ENCODE measurements at regions not wholly inside any gene's neighbourhood (a gene's known extent, or its start where the extent isn't known, plus 50 kb on each side); places are given as distances from the start of the nearest gene placed in this dataset.

DNA sequence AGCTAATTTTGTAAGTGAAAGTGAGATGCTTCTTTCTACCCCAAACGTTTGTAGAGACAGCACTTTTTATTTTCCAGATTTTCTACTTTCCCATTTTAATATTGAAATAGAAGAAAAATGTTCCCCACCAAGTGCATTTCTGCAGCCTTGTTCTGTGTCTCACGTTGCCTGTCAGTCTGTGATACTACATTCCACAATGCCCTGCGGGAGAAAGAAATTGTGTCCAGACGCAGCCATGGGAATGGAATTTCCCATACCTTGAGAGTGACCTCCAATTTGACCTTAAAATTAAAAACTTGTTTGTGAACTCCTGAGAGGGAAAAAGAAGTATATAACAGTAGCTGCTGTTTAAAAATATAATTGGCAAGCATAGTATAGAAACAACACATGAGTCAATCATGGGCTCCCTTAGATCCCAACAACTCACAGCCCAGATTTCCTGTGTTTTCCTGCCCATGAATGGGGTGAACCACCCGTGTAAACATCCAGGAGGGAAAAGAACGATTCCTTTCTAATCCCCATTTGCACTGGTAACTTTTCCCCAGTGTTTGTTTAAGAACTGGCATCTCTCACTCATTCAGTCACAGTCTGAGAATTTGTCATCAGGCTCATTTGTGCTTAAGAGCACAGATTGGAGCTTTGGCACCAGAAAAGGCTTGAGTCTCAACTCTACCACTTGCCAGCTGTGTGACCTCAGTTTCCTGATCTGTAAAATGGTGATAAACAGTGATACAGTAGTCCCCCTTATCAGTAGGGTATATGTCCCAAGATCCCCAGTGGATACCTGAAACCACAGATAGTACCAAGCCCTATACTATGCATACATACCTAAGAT lies 166.1 kb upstream of the ZNF521 start:
- no peaks in the 10 kb centered on the region for H3K9me3 ChIP-seq (ENCODE audit: control insufficient read depth, insufficient read depth, low read depth, low read length)
- no peaks in the 10 kb centered on the region for H3K4me1 ChIP-seq (ENCODE audit: control insufficient read depth, extremely low read depth, insufficient read depth, low read length)
- H3K27me3 ChIP-seq (ENCODE audit: control insufficient read depth, insufficient read depth, low read length), result no peaks in the 10 kb centered on the region
- DNase-seq (ENCODE audit: low read depth in 2 of 2), result no peak
- TF ChIP-seq, protein P1, sequence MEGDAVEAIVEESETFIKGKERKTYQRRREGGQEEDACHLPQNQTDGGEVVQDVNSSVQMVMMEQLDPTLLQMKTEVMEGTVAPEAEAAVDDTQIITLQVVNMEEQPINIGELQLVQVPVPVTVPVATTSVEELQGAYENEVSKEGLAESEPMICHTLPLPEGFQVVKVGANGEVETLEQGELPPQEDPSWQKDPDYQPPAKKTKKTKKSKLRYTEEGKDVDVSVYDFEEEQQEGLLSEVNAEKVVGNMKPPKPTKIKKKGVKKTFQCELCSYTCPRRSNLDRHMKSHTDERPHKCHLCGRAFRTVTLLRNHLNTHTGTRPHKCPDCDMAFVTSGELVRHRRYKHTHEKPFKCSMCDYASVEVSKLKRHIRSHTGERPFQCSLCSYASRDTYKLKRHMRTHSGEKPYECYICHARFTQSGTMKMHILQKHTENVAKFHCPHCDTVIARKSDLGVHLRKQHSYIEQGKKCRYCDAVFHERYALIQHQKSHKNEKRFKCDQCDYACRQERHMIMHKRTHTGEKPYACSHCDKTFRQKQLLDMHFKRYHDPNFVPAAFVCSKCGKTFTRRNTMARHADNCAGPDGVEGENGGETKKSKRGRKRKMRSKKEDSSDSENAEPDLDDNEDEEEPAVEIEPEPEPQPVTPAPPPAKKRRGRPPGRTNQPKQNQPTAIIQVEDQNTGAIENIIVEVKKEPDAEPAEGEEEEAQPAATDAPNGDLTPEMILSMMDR (conservative IDR thresholded peaks at IDR 0.05 in 1 of 2, IDR thresholded peaks at IDR 0.05 in 1 of 2; ENCODE audit: low read depth in 1 of 2, low read length in 2 of 2), result no peak
- no peak for TF ChIP-seq EZH2 (IDR thresholded peaks at IDR 0.05; ENCODE audit: low read length, missing control alignments)
- no peaks in the 10 kb centered on the region for H3K79me2 ChIP-seq (ENCODE audit: control insufficient read depth, insufficient read depth, low read length)
- H2AFZ ChIP-seq (ENCODE audit: low read length), result no peak overlapping the region
- no peaks in the 10 kb centered on the region for H4K20me1 ChIP-seq (ENCODE audit: control insufficient read depth, extremely low read depth, insufficient read depth, low read length)
- no peak overlapping the region for H3K4me2 ChIP-seq (ENCODE audit: extremely low read depth, insufficient read depth, low read length)
- H3K36me3 ChIP-seq (ENCODE audit: control insufficient read depth, insufficient read depth, low read length), result no peaks in the 10 kb centered on the region
- H3K9ac ChIP-seq (ENCODE audit: insufficient read depth, low read length), result no peak overlapping the region
- no peak overlapping the region for H3K27ac ChIP-seq (ENCODE audit: insufficient read depth, low read length)
- no peak overlapping the region for H3K4me3 ChIP-seq (replicated peaks in 1 of 4; ENCODE audit: control extremely low read depth in 1 of 4, insufficient read depth in 1 of 4, low read depth in 3 of 4, low read length in 4 of 4)

DNA sequence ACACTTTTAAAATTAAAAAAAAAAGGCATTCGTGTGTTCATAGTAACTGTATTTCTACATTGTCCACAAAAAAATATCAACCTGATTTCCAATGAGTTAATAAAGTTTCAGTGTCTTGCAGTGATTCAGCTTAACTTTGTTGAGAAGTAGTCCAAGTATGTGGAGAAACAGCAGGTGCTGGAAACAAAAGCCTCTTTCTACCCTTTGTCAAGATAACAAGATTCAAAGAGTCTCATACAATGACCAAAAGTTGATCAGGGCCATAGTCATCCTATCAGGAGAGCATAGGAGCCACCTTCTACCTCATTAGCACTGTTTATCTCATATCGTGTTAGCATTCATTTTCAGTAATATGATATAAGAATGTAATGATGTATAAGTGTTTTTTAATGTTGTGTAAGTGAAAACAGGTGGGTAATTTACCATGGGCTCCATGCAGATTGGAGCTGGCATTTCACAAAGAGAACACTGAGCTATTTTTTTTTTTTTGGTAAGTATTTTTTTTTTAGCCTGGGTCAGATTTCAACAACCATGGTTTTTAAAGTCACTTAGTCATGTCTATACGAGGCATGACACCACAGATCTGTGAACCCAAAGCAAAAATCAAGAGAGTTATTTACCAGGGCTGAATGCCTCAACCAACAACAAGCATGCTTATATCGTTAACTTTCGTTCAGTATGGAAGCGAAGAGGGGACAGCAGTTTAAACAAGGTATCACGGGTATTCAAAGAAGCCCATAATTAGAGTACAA lies 165.0 kb upstream of the ZNF521 start:
- DNase-seq (ENCODE audit: low read depth in 2 of 2), result no peak

DNA sequence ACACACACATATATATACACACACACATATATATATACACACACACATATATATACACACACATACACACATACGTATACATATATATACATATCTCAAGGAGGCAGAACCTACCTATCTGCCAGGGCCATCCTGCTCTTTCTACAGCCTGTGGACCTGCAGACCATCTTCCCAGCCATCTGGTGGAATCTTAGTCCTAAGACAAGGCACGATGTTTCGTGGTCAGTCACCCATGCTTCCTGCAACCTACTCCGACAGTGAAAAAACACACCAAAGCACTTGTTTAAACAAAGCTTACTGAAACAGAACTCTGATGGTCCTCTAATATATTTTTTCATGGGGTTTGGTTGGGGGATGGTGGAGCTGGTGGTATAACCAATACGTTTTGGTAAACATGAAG lies 164.2 kb upstream of the ZNF521 start:
- DNase-seq (ENCODE audit: low read depth in 2 of 2), result no peak
- Histone ChIP-seq H3K36me3 (ENCODE audit: control insufficient read depth, insufficient read depth, low read length) (no peaks in the 10 kb centered on the region), H3K9ac (ENCODE audit: insufficient read depth, low read length) (no peak overlapping the region), H4K20me1 (ENCODE audit: control insufficient read depth, extremely low read depth, insufficient read depth, low read length) (no peaks in the 10 kb centered on the region), H3K4me1 (ENCODE audit: control insufficient read depth, extremely low read depth, insufficient read depth, low read length) (no peaks in the 10 kb centered on the region), H3K9me3 (ENCODE audit: control insufficient read depth, insufficient read depth, low read depth, low read length) (no peaks in the 10 kb centered on the region), H3K4me3 (replicated peaks in 1 of 4; ENCODE audit: control extremely low read depth in 1 of 4, insufficient read depth in 1 of 4, low read depth in 3 of 4, low read length in 4 of 4) (no peak overlapping the region), H2AFZ (ENCODE audit: low read length) (no peak overlapping the region), H3K27ac (ENCODE audit: insufficient read depth, low read length) (no peak overlapping the region), H3K4me2 (ENCODE audit: extremely low read depth, insufficient read depth, low read length) (no peak overlapping the region), H3K79me2 (ENCODE audit: control insufficient read depth, insufficient read depth, low read length) (no peaks in the 10 kb centered on the region), H3K27me3 (ENCODE audit: control insufficient read depth, insufficient read depth, low read length) (no peaks in the 10 kb centered on the region)
- TF ChIP-seq, protein P1 (conservative IDR thresholded peaks at IDR 0.05 in 1 of 2, IDR thresholded peaks at IDR 0.05 in 1 of 2; ENCODE audit: low read depth in 1 of 2, low read length in 2 of 2), result no peak
- no peak for TF ChIP-seq EZH2 (IDR thresholded peaks at IDR 0.05; ENCODE audit: low read length, missing control alignments)

More for the DNA sequence above, 165.0 kb upstream of the ZNF521 start:
- Histone ChIP-seq H4K20me1 (ENCODE audit: control insufficient read depth, extremely low read depth, insufficient read depth, low read length) (no peaks in the 10 kb centered on the region), H3K4me1 (ENCODE audit: control insufficient read depth, extremely low read depth, insufficient read depth, low read length) (no peaks in the 10 kb centered on the region), H2AFZ (ENCODE audit: low read length) (no peak overlapping the region), H3K9me3 (ENCODE audit: control insufficient read depth, insufficient read depth, low read depth, low read length) (no peaks in the 10 kb centered on the region), H3K4me2 (ENCODE audit: extremely low read depth, insufficient read depth, low read length) (no peak overlapping the region), H3K27me3 (ENCODE audit: control insufficient read depth, insufficient read depth, low read length) (no peaks in the 10 kb centered on the region), H3K27ac (ENCODE audit: insufficient read depth, low read length) (no peak overlapping the region), H3K9ac (ENCODE audit: insufficient read depth, low read length) (no peak overlapping the region), H3K4me3 (replicated peaks in 1 of 4; ENCODE audit: control extremely low read depth in 1 of 4, insufficient read depth in 1 of 4, low read depth in 3 of 4, low read length in 4 of 4) (no peak overlapping the region), H3K79me2 (ENCODE audit: control insufficient read depth, insufficient read depth, low read length) (no peaks in the 10 kb centered on the region), H3K36me3 (ENCODE audit: control insufficient read depth, insufficient read depth, low read length) (no peaks in the 10 kb centered on the region)
- TF ChIP-seq, protein P1 (conservative IDR thresholded peaks at IDR 0.05 in 1 of 2, IDR thresholded peaks at IDR 0.05 in 1 of 2; ENCODE audit: low read depth in 1 of 2, low read length in 2 of 2), result no peak
- no peak for TF ChIP-seq EZH2 (IDR thresholded peaks at IDR 0.05; ENCODE audit: low read length, missing control alignments)
